ENCODE measurements at regions not wholly inside any gene's neighbourhood (a gene's known extent, or its start where the extent isn't known, plus 50 kb on each side); places are given as distances from the start of the nearest gene placed in this dataset.

DNA sequence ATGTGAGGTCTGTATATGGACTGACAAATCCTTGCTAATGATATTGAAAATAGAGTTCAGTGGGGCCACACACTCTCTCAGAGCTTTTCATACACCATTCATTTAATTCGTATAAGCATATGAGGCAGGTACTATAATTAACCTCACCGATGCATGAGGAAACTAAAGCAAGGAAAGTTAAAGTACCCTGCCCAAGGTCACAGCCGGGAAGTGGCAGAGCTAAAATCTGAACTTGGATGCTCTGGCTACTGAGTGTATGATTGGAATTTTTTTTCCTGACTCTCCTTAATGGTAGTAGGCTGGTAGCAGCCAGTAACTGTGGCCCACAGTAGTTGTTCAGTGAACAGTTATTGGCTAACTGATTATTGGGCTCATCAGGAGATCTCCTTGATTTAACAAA is 135.3 kb downstream of the NUDT12 start:
- Histone ChIP-seq H3K4me1 (ENCODE audit: control insufficient read depth, insufficient read depth, low read length) (no peaks in the 10 kb centered on the region; the same call in 1 of the 2 replicates), H3K36me3 (ENCODE audit: control insufficient read depth, insufficient read depth, low read length) (no peaks in the 10 kb centered on the region), H3K9me3 (ENCODE audit: control insufficient read depth, insufficient read depth, low read depth, low read length) (no peaks in the 10 kb centered on the region), H3K27ac (ENCODE audit: low read depth, low read length) (no peak overlapping the region), H3K9ac (ENCODE audit: low read length) (no peak overlapping the region), H3K4me3 (ENCODE audit: low read depth, low read length) (no peak overlapping the region), H3K27me3 (ENCODE audit: control insufficient read depth, insufficient read depth, low read length) (no peaks in the 10 kb centered on the region)

DNA sequence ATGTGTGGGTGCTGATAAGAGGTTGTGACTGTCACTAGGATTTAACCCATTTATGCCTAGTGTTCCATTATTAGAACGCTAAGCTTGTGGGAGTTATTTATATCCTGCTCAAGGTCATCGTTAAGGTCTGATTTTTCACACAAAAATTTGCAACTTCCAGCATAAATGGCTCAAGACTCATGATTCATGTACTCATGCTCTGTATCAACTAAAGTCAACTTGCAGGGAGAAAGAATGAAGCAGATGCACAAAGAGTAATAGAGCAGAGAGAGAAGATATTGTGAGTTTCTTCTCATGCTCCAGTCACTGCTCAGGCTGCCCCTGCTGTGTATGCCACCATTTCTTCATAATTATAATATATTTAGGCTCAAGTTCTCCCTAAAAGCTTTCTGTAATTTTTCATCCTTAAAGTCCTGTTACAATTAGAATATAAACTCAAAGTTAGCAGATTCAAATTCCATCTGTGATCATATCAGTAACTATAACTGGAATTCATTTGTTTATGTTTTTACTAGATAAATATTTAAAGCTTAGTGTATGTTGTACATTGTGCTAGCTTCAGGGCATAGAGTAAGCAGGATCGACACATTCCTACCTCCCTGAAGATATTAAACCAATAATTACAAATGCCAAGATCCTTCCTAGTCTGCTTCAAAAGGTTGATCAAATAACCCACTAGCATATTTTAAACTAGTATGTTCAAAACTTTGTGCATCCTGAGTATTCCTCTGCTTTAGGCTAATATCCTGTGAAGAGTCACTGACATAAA is 136.7 kb downstream of the NUDT12 start:
- H3K27ac ChIP-seq (ENCODE audit: low read depth, low read length), result no peak overlapping the region
- no peak overlapping the region for H3K4me3 ChIP-seq (ENCODE audit: low read depth, low read length)
- no peaks in the 10 kb centered on the region for H3K4me1 ChIP-seq (ENCODE audit: control insufficient read depth, insufficient read depth, low read length)
- no peaks in the 10 kb centered on the region for H3K36me3 ChIP-seq (ENCODE audit: control insufficient read depth, insufficient read depth, low read length)
- H3K9me3 ChIP-seq (ENCODE audit: control insufficient read depth, insufficient read depth, low read depth, low read length), result no peaks in the 10 kb centered on the region
- H3K9ac ChIP-seq (ENCODE audit: low read length), result no peak overlapping the region
- no peaks in the 10 kb centered on the region for H3K27me3 ChIP-seq (ENCODE audit: control insufficient read depth, insufficient read depth, low read length)

DNA sequence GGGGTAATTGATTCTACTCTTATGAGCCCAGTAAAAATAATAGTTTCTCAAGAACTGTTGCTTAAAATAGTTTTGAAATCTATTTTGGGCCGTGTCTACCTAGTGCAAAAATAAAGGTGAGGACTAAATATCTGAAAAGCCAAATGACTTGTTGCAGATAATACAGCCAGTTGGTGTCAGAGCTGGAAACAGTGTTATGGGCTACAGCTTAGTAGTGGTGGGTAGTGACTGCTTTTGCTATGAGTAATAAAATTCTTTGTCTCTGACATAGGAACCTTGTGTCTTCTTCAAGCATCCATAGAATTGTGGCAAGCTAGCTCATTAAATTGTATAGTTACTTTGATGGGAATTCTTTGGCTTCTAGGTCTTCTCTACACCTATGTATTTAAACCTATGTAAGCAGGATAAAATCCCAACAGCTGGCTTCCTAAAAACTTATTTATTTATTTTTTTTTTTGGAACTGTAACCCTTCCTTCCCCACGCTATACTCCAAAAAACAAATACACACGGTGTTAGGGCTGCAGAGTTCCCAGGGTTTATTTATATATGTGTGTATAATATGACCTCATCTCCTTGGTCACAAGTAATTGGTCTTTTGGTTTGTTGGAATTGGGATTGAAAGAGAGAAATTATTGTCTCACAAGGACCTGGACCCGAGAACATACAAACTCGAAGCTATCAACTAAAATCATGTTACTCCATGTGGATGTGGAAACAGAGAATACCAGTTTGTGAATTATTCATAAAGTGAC is 138.0 kb downstream of the NUDT12 start:
- Histone ChIP-seq H3K27ac (ENCODE audit: low read depth, low read length) (no peak overlapping the region), H3K36me3 (ENCODE audit: control insufficient read depth, insufficient read depth, low read length) (no peaks in the 10 kb centered on the region), H3K9ac (ENCODE audit: low read length) (no peak overlapping the region), H3K27me3 (ENCODE audit: control insufficient read depth, insufficient read depth, low read length) (no peaks in the 10 kb centered on the region), H3K9me3 (ENCODE audit: control insufficient read depth, insufficient read depth, low read depth, low read length) (no peaks in the 10 kb centered on the region), H3K4me3 (ENCODE audit: low read depth, low read length) (no peak overlapping the region), H3K4me1 (ENCODE audit: control insufficient read depth, insufficient read depth, low read length) (no peaks in the 10 kb centered on the region)

DNA sequence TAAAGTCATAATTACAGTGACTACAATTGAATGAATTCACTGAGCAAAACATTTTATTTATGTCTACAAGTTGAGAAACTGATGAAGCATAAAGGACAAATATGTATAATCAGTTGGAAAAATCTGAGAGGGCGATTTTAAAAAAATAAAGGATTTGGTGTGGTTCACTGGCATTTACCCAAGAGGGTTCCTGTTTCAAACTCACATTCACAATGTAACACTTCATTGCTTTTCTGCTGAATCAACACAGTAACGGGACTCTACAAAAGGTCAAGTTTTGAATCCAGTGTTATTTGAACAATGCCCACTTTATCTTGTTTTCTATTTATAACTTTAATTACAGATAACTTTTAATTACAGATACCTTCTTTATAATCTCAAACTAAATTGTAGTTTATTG is 138.6 kb downstream of the NUDT12 start:
- no peak overlapping the region for H3K9ac ChIP-seq (ENCODE audit: low read length)
- H3K27ac ChIP-seq (ENCODE audit: low read depth, low read length), result no peak overlapping the region
- H3K27me3 ChIP-seq (ENCODE audit: control insufficient read depth, insufficient read depth, low read length), result no peaks in the 10 kb centered on the region
- no peaks in the 10 kb centered on the region for H3K36me3 ChIP-seq (ENCODE audit: control insufficient read depth, insufficient read depth, low read length)
- no peaks in the 10 kb centered on the region for H3K4me1 ChIP-seq (ENCODE audit: control insufficient read depth, insufficient read depth, low read length)
- H3K9me3 ChIP-seq (ENCODE audit: control insufficient read depth, insufficient read depth, low read depth, low read length), result no peaks in the 10 kb centered on the region
- H3K4me3 ChIP-seq (ENCODE audit: low read depth, low read length), result no peak overlapping the region

DNA sequence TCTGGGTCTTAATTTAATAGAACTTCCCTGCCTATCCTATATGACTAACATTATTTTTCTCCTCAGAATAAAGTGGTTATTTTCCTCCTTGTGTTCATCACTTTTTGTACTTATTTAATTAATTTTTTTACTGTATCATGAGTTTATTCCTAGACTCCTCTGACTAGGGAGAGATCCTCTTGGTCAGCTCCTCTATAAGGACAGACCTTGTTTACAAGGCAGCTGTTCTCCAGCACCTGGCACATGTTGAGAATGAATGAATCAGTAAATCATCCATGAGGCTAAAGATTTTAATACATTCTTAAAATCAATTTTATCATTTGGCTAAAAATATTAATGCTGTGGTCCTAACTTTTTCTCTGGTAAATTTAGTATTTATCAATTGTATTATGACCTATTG is 139.8 kb downstream of the NUDT12 start:
- H3K9me3 ChIP-seq (ENCODE audit: control insufficient read depth, insufficient read depth, low read depth, low read length), result no peaks in the 10 kb centered on the region
- H3K9ac ChIP-seq (ENCODE audit: low read length), result no peak overlapping the region
- H3K4me3 ChIP-seq (ENCODE audit: low read depth, low read length), result no peak overlapping the region
- no peaks in the 10 kb centered on the region for H3K4me1 ChIP-seq (ENCODE audit: control insufficient read depth, insufficient read depth, low read length)
- no peak overlapping the region for H3K27ac ChIP-seq (ENCODE audit: low read depth, low read length)
- H3K27me3 ChIP-seq (ENCODE audit: control insufficient read depth, insufficient read depth, low read length), result no peaks in the 10 kb centered on the region
- H3K36me3 ChIP-seq (ENCODE audit: control insufficient read depth, insufficient read depth, low read length), result no peaks in the 10 kb centered on the region

DNA sequence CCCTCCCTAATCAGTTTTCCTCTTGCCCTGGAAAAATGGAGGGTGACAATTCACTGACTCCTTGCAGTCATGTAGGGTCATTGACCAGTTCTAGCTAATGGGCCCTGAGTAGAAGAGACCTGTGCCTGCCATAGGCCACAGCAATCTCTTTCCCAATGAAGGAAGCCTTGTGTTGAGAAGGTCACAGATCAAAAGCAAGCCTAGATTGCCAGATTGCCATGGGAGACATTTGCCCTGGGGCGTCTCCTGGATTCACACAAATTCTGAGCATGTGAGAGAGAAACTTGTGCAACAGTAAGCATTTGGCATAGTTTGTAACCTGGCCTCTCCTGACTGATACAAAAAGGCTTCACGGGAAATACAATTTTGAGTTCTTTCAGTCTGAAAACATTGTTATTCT is 148.0 kb downstream of the NUDT12 start:
- H3K4me3 ChIP-seq (ENCODE audit: low read depth, low read length), result no peak overlapping the region
- H3K9ac ChIP-seq (ENCODE audit: low read length), result no peak overlapping the region
- H3K36me3 ChIP-seq (ENCODE audit: control insufficient read depth, insufficient read depth, low read length), result no peaks in the 10 kb centered on the region
- H3K27me3 ChIP-seq (ENCODE audit: control insufficient read depth, insufficient read depth, low read length), result no peaks in the 10 kb centered on the region
- no peak overlapping the region for H3K27ac ChIP-seq (ENCODE audit: low read depth, low read length)
- H3K9me3 ChIP-seq (ENCODE audit: control insufficient read depth, insufficient read depth, low read depth, low read length), result no peaks in the 10 kb centered on the region
- no peaks in the 10 kb centered on the region for H3K4me1 ChIP-seq (ENCODE audit: control insufficient read depth, insufficient read depth, low read length)

DNA sequence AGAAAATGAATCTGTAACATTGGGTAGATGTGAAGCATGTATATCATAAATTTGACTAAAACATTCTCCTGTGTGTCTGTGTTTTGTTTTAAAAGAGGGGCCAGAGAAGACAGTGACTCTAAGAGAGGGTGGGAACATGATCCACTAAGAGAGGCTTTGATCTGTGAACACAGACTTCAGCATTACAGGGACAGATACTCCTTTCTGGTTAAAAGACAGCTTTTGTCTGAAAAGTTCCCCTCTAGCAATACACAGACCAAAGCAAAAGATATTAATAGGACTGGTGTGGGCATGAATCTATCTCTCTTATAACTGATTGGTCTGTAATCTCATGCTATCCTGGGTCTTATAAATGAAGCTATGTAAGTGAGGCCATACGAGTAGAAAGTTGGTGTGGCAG is 150.9 kb downstream of the NUDT12 start:
- H3K27me3 ChIP-seq (ENCODE audit: control insufficient read depth, insufficient read depth, low read length), result no peaks in the 10 kb centered on the region
- no peak overlapping the region for H3K4me3 ChIP-seq (ENCODE audit: low read depth, low read length)
- no peak overlapping the region for H3K27ac ChIP-seq (ENCODE audit: low read depth, low read length)
- no peaks in the 10 kb centered on the region for H3K36me3 ChIP-seq (ENCODE audit: control insufficient read depth, insufficient read depth, low read length)
- H3K4me1 ChIP-seq (ENCODE audit: control insufficient read depth, insufficient read depth, low read length), result no peaks in the 10 kb centered on the region
- no peak overlapping the region for H3K9ac ChIP-seq (ENCODE audit: low read length)
- H3K9me3 ChIP-seq (ENCODE audit: control insufficient read depth, insufficient read depth, low read depth, low read length), result no peaks in the 10 kb centered on the region

DNA sequence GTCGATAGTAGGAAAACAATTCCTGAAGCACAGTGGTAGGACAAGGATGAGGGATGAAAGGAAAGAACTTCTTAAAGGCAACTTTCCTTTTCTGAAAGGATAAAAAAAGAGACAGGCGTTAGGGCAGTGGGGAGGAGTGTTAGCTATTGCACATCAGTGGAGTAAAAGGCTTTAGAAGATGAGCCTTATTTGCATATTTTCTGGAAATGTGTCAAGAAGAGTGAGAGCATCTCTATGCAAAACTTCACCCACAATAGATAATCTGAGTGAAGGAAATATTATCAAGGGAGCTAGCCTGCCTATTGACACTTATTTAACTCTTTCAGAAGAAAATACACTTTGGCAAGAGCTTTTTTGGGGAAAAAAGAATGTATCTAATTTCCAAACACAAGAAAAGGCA is 151.6 kb downstream of the MACIR start:
- Histone ChIP-seq H3K36me3 (ENCODE audit: control insufficient read depth, insufficient read depth, low read length) (no peaks in the 10 kb centered on the region), H3K27me3 (ENCODE audit: control insufficient read depth, insufficient read depth, low read length) (no peaks in the 10 kb centered on the region), H3K9me3 (ENCODE audit: control insufficient read depth, insufficient read depth, low read depth, low read length) (no peaks in the 10 kb centered on the region), H3K4me1 (ENCODE audit: control insufficient read depth, insufficient read depth, low read length) (no peaks in the 10 kb centered on the region), H3K9ac (ENCODE audit: low read length) (no peak overlapping the region), H3K27ac (ENCODE audit: low read depth, low read length) (no peak overlapping the region), H3K4me3 (ENCODE audit: low read depth, low read length) (no peak overlapping the region)

DNA sequence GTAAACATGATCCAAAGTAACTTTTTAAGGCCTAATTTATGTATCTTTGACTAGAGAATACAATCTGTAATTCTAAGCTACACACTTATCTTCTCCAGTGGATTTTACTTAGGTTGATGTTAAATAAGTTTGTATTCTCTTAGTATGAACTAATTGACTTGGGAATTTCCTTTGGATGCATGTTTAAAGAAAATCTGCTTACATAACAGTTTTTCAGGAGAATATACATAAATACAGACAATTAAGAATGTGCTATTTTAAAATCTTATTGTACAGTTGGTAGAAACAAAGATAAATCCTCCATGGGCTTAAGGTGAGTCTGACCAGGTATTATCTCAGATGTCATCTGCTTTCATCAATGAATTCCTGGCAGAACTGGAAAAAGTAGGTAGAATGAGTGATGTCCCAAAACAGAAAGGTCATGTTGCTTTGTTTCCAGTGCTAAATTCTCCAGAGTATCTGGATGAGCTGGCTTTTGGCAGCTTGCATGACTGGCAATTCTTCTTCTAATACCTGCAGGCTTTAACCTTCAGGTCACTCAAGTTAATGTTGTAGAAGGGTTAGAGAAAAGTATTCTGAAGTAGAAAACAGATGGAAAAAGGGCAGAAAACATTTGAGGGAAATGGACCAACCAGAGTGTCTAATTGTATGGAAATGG is 150.6 kb downstream of the MACIR start:
- no peaks in the 10 kb centered on the region for H3K27me3 ChIP-seq (ENCODE audit: control insufficient read depth, insufficient read depth, low read length)
- H3K9ac ChIP-seq (ENCODE audit: low read length), result no peak overlapping the region
- H3K4me1 ChIP-seq (ENCODE audit: control insufficient read depth, insufficient read depth, low read length), result no peaks in the 10 kb centered on the region
- H3K4me3 ChIP-seq (ENCODE audit: low read depth, low read length), result no peak overlapping the region
- no peaks in the 10 kb centered on the region for H3K9me3 ChIP-seq (ENCODE audit: control insufficient read depth, insufficient read depth, low read depth, low read length)
- no peaks in the 10 kb centered on the region for H3K36me3 ChIP-seq (ENCODE audit: control insufficient read depth, insufficient read depth, low read length)
- H3K27ac ChIP-seq (ENCODE audit: low read depth, low read length), result no peak overlapping the region

DNA sequence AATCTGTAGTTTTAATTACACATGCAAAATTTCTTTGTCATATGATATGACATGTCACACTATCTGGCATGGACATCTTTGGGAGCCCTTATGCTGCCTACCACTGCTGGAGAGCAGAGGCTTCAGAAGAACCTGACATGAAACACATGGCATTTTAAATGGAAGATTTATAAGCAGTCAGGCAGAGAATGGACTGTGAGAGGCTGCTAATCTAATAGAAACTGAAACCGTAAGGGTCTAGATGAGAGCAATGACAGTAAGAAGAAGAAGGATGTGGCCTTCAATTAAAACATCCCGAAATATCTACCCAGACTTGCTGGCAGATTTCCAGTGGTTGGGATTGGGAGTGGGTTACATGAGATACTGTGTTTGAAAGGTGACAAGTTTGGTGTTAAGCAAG is 149.8 kb downstream of the MACIR start:
- H3K27me3 ChIP-seq (ENCODE audit: control insufficient read depth, insufficient read depth, low read length), result no peaks in the 10 kb centered on the region

DNA sequence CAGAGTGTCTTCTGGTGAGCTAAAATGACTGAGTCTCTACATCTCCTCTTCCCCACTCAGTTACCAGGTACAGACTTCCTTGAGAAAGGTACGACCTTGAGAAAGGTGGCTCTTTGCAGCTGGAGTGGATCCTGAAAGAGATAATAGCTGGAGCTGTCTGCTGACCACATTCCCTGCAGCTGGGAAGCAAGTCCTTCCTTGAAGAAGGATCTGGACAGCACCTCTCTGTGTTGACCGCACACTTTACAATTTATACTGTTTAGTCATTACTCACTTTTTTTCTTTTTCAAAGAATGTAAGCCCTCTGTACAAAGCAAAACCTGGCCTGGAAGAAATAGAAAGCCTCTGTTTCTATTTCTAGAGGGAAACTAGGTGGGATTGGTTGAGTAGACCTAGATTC is 148.8 kb downstream of the MACIR start:
- Histone ChIP-seq H3K9ac (ENCODE audit: low read length) (no peak overlapping the region), H3K27ac (ENCODE audit: low read depth, low read length) (no peak overlapping the region), H3K4me1 (ENCODE audit: control insufficient read depth, insufficient read depth, low read length) (no peaks in the 10 kb centered on the region)

More for the DNA sequence above, 149.8 kb downstream of the MACIR start:
- Histone ChIP-seq H3K9ac (ENCODE audit: low read length) (no peak overlapping the region), H3K9me3 (ENCODE audit: control insufficient read depth, insufficient read depth, low read depth, low read length) (no peaks in the 10 kb centered on the region), H3K4me1 (ENCODE audit: control insufficient read depth, insufficient read depth, low read length) (no peaks in the 10 kb centered on the region), H3K27ac (ENCODE audit: low read depth, low read length) (no peak overlapping the region), H3K36me3 (ENCODE audit: control insufficient read depth, insufficient read depth, low read length) (no peaks in the 10 kb centered on the region), H3K4me3 (ENCODE audit: low read depth, low read length) (no peak overlapping the region)

More for the DNA sequence above, 148.8 kb downstream of the MACIR start:
- H3K9me3 ChIP-seq (ENCODE audit: control insufficient read depth, insufficient read depth, low read depth, low read length), result no peaks in the 10 kb centered on the region
- no peaks in the 10 kb centered on the region; the same call in 1 of the 2 replicates for H3K27me3 ChIP-seq (ENCODE audit: control insufficient read depth, insufficient read depth, low read length)
- no peaks in the 10 kb centered on the region for H3K36me3 ChIP-seq (ENCODE audit: control insufficient read depth, insufficient read depth, low read length)
- no peak overlapping the region for H3K4me3 ChIP-seq (ENCODE audit: low read depth, low read length)

Data from HUES6 (cell line).